Neural cell (in vitro differentiated cells): ENCODE measurements at regions not wholly inside any gene's neighbourhood (a gene's known extent, or its start where the extent isn't known, plus 50 kb on each side); places are given as distances from the start of the nearest gene placed in this dataset.

ENCODE experiments used
- H2AFZ ChIP-seq: fragments of 200-600, 300-800 bp; sonication (generic), shearing (Covaris generic); 2 replicates; pipeline ENCODE4 v1.6.0; 2014; ENCODE audit warnings: low read depth, mild to moderate bottlenecking, antibody characterized with exemption, low read length, moderate library complexity
- H3F3A ChIP-seq: fragments of 200-600 bp; shearing (Covaris generic); 2 replicates; pipeline ENCODE4 v1.6.1; 2016; ENCODE audit warnings: mild to moderate bottlenecking, moderate library complexity, mixed read lengths, antibody characterized with exemption, low read length; ENCODE audit not compliant: insufficient read depth, poor library complexity, severe bottlenecking
- H3K27ac ChIP-seq: fragments of 200-600, 300-800 bp; sonication (generic), shearing (Covaris generic); 2 replicates; pipeline ENCODE4 v1.5.1; 2014; ENCODE audit warnings: mild to moderate bottlenecking, low read length, moderate library complexity
- H3K27me3 ChIP-seq: fragments of 300-800, 200-600 bp; sonication (generic), shearing (Covaris generic); 2 replicates; pipeline ENCODE4 v1.6.0; 2014; ENCODE audit warnings: mild to moderate bottlenecking, low read depth, low read length, moderate library complexity; ENCODE audit not compliant: insufficient read depth
- H3K36me3 ChIP-seq: fragments of 300-800, 200-600 bp; sonication (generic), shearing (Covaris generic); 2 replicates; pipeline ENCODE4 v1.5.1; 2014; ENCODE audit warnings: mild to moderate bottlenecking, antibody characterized with exemption, low read length, moderate library complexity; ENCODE audit not compliant: insufficient read depth
- H3K4me2 ChIP-seq: fragments of 300-800, 200-600 bp; sonication (generic), shearing (Covaris generic); 2 replicates; pipeline ENCODE4 v1.6.0; 2014; ENCODE audit warnings: mild to moderate bottlenecking, low read length
- H3K4me3 ChIP-seq: fragments of 300-800, 200-600 bp; sonication (generic), shearing (Covaris generic); 2 replicates; pipeline ENCODE4 v1.5.1; 2014; ENCODE audit warnings: mild to moderate bottlenecking, low read length, moderate library complexity
- H3K79me2 ChIP-seq: fragments of 200-600 bp; shearing (Covaris generic); replicated peaks from 2 replicates; pipeline ENCODE4 v1.6.0; 2014; ENCODE audit warnings: mild to moderate bottlenecking, low read length, moderate library complexity; ENCODE audit not compliant: insufficient read depth
- H3K9ac ChIP-seq: fragments of 300-800, 200-600 bp; sonication (generic), shearing (Covaris generic); 2 replicates; pipeline ENCODE4 v1.6.1; 2016; ENCODE audit warnings: mild to moderate bottlenecking, low read length, mixed read lengths
- H3K9me2 ChIP-seq: fragments of 200-600 bp; shearing (Covaris generic); 2 replicates; pipeline ENCODE4 v1.6.1; 2016; ENCODE audit warnings: mild to moderate bottlenecking, low read length, mixed read lengths; ENCODE audit not compliant: insufficient read depth
- H3K9me3 ChIP-seq: fragments of 200-600, 300-800 bp; sonication (generic), shearing (Covaris generic); 2 replicates; pipeline ENCODE4 v1.6.1; 2016; ENCODE audit warnings: mild to moderate bottlenecking, mixed run types, low read length, moderate library complexity, mixed read lengths
- H4K20me1 ChIP-seq: fragments of 200-600 bp; shearing (Covaris generic); 2 replicates; pipeline ENCODE4 v1.6.1; 2016; ENCODE audit warnings: mild to moderate bottlenecking, mixed run types; ENCODE audit not compliant: insufficient read depth
- EZH2 ChIP-seq: fragments of 200-600, 300-800 bp; shearing (Covaris generic), sonication (generic); IDR thresholded peaks from 2 replicates; pipeline ENCODE4 v1.6.1; 2014; ENCODE audit warnings: antibody characterized with exemption, low read length, borderline replicate concordance, mild to moderate bottlenecking; ENCODE audit not compliant: insufficient read depth, poor library complexity, severe bottlenecking
- MXI1 ChIP-seq: fragments of 450-650 bp; conservative IDR thresholded peaks from 2 replicates; pipeline ENCODE4 v1.6.1; 2014; ENCODE audit warnings: antibody characterized with exemption, mild to moderate bottlenecking; ENCODE audit not compliant: poor library complexity, severe bottlenecking
- POLR2AphosphoS5 ChIP-seq: IDR thresholded peaks from 2 replicates; pipeline ENCODE4 v1.6.1; 2012
- REST ChIP-seq: IDR thresholded peaks from 2 replicates; pipeline ENCODE4 v1.6.1; 2012; ENCODE audit warnings: borderline replicate concordance
- SMC3 ChIP-seq: fragments of 450-650 bp; conservative IDR thresholded peaks from 2 replicates; pipeline ENCODE4 v1.6.1; 2014; ENCODE audit warnings: antibody characterized with exemption, mild to moderate bottlenecking, moderate library complexity; ENCODE audit not compliant: poor library complexity
- TAF1 ChIP-seq: IDR thresholded peaks from 2 replicates; pipeline ENCODE4 v1.6.1; 2012; ENCODE audit warnings: low read depth

GRCh38 chr9:135035781-135036760 lies 51.4 kb upstream of the OLFM1 start:
- Histone ChIP-seq H3K4me3 (no peak overlapping the region), H3K27ac (no peak overlapping the region), H3K36me3 (no peaks in the 10 kb centered on the region), H4K20me1 (no peaks in the 10 kb centered on the region), H3K4me2 (no peak overlapping the region), H3K27me3 (no peaks in the 10 kb centered on the region), H3K9me3 (no peaks in the 10 kb centered on the region), H3K9ac (no peak overlapping the region), H3F3A (no peaks in the 10 kb centered on the region), H3K79me2 (no peaks in the 10 kb centered on the region), H3K9me2 (no peaks in the 10 kb centered on the region), H2AFZ (no peak overlapping the region)
- TF ChIP-seq POLR2AphosphoS5 (no peak), REST (no peak), EZH2 (no peak), MXI1 (no peak)

GRCh38 chr9:135036861-135037465 lies 50.5 kb upstream of the OLFM1 start:
- Histone ChIP-seq H3K9ac (no peak overlapping the region), H3K9me3 (no peaks in the 10 kb centered on the region), H2AFZ (no peak overlapping the region), H3K4me3 (no peak overlapping the region), H4K20me1 (no peaks in the 10 kb centered on the region), H3K27me3 (no peaks in the 10 kb centered on the region), H3K9me2 (no peaks in the 10 kb centered on the region), H3K36me3 (no peaks in the 10 kb centered on the region), H3K4me2 (no peak overlapping the region), H3K79me2 (no peaks in the 10 kb centered on the region), H3F3A (no peaks in the 10 kb centered on the region), H3K27ac (no peak overlapping the region)
- no peak for TF ChIP-seq EZH2
- no peak for TF ChIP-seq MXI1

GRCh38 chr9:135037521-135038250 lies 49.8 kb upstream of the OLFM1 start:
- H3K9me2 ChIP-seq, result no peaks in the 10 kb centered on the region
- no peak overlapping the region for H2AFZ ChIP-seq
- H3K9me3 ChIP-seq, result no peaks in the 10 kb centered on the region
- no peak overlapping the region for H3K27ac ChIP-seq
- no peaks in the 10 kb centered on the region for H3F3A ChIP-seq
- H3K4me3 ChIP-seq, result no peak overlapping the region
- TF ChIP-seq TAF1 (no peak), SMC3 (no peak)
- H3K27me3 ChIP-seq, result no peaks in the 10 kb centered on the region
- H3K4me2 ChIP-seq, result no peak overlapping the region
- no peaks in the 10 kb centered on the region for H3K36me3 ChIP-seq
- H3K9ac ChIP-seq, result no peak overlapping the region
- H4K20me1 ChIP-seq, result no peaks in the 10 kb centered on the region
- no peaks in the 10 kb centered on the region for H3K79me2 ChIP-seq
